ENCODE measurements at regions not wholly inside any gene's neighbourhood (a gene's known extent, or its start where the extent isn't known, plus 50 kb on each side); places are given as distances from the start of the nearest gene placed in this dataset.
"Not testable (repeated sequence)": the region's sequence is repeated elsewhere in the genome, so short reads cannot be mapped to it uniquely, and the experiment has no call there.

- no TSS peak for BruUV-seq (replicated peaks)
- TF ChIP-seq, protein P1, sequence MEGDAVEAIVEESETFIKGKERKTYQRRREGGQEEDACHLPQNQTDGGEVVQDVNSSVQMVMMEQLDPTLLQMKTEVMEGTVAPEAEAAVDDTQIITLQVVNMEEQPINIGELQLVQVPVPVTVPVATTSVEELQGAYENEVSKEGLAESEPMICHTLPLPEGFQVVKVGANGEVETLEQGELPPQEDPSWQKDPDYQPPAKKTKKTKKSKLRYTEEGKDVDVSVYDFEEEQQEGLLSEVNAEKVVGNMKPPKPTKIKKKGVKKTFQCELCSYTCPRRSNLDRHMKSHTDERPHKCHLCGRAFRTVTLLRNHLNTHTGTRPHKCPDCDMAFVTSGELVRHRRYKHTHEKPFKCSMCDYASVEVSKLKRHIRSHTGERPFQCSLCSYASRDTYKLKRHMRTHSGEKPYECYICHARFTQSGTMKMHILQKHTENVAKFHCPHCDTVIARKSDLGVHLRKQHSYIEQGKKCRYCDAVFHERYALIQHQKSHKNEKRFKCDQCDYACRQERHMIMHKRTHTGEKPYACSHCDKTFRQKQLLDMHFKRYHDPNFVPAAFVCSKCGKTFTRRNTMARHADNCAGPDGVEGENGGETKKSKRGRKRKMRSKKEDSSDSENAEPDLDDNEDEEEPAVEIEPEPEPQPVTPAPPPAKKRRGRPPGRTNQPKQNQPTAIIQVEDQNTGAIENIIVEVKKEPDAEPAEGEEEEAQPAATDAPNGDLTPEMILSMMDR (IDR thresholded peaks at IDR 0.05; ENCODE audit: unreplicated experiment), result no peak
- intact Hi-C loops (cut with micrococcal nuclease; ENCODE audit: unreplicated experiment), result no loop called here
- Mint-ChIP-seq H3K36me3 (ENCODE audit: insufficient read depth, unreplicated experiment) (no peaks in the 10 kb centered on the region), H3K9me3 (ENCODE audit: low read depth, unreplicated experiment) (peaks cover 16% of the 10 kb centered on the region), H3K27ac (ENCODE audit: unreplicated experiment) (no peak overlapping the region), H3K4me3 (ENCODE audit: low read depth, unreplicated experiment) (no peak overlapping the region), H3K4me1 (ENCODE audit: low read depth, unreplicated experiment) (no peaks in the 10 kb centered on the region), H3K27me3 (ENCODE audit: unreplicated experiment) (no peaks in the 10 kb centered on the region)
- CTCF ChIA-PET, result no interaction called here
- no peak for DNase-seq
Observed at GRCh38 chr17:70375813-70376770, 206.8 kb downstream of the KCNJ2 start.

GRCh38 chr17:70377654-70378053 is 208.3 kb downstream of the KCNJ2 start:
- Mint-ChIP-seq H3K27ac (ENCODE audit: unreplicated experiment) (no peak overlapping the region), H3K27me3 (ENCODE audit: unreplicated experiment) (no peaks in the 10 kb centered on the region), H3K36me3 (ENCODE audit: insufficient read depth, unreplicated experiment) (no peaks in the 10 kb centered on the region), H3K9me3 (ENCODE audit: low read depth, unreplicated experiment) (peaks cover 13% of the 10 kb centered on the region), H3K4me3 (ENCODE audit: low read depth, unreplicated experiment) (no peak overlapping the region), H3K4me1 (ENCODE audit: low read depth, unreplicated experiment) (no peaks in the 10 kb centered on the region)
- TF ChIP-seq, protein P1 (IDR thresholded peaks at IDR 0.05; ENCODE audit: unreplicated experiment), result no peak
- no TSS peak for BruUV-seq (replicated peaks)
- no peak for DNase-seq
- intact Hi-C loops (cut with micrococcal nuclease; ENCODE audit: unreplicated experiment), result no loop called here
- CTCF ChIA-PET, result no interaction called here

- no peak for DNase-seq
- CTCF ChIA-PET, result no interaction called here
- TF ChIP-seq, protein P1 (IDR thresholded peaks at IDR 0.05; ENCODE audit: unreplicated experiment), result no peak
- Mint-ChIP-seq H3K4me1 (ENCODE audit: low read depth, unreplicated experiment) (no peaks in the 10 kb centered on the region), H3K27ac (ENCODE audit: unreplicated experiment) (no peak overlapping the region), H3K36me3 (ENCODE audit: insufficient read depth, unreplicated experiment) (no peaks in the 10 kb centered on the region), H3K27me3 (ENCODE audit: unreplicated experiment) (no peaks in the 10 kb centered on the region), H3K9me3 (ENCODE audit: low read depth, unreplicated experiment) (peaks cover 13% of the 10 kb centered on the region), H3K4me3 (ENCODE audit: low read depth, unreplicated experiment) (no peak overlapping the region)
- intact Hi-C loops (cut with micrococcal nuclease; ENCODE audit: unreplicated experiment), result no loop called here
- no TSS peak for BruUV-seq (replicated peaks)
Observed at GRCh38 chr17:70378076-70378475, 208.7 kb downstream of the KCNJ2 start.

GRCh38 chr17:70379945-70380344 is 210.6 kb downstream of the KCNJ2 start:
- CTCF ChIA-PET, result no interaction called here
- intact Hi-C loops (cut with micrococcal nuclease; ENCODE audit: unreplicated experiment), result no loop called here
- Mint-ChIP-seq H3K4me1 (ENCODE audit: low read depth, unreplicated experiment) (no peaks in the 10 kb centered on the region), H3K27ac (ENCODE audit: unreplicated experiment) (no peak overlapping the region), H3K27me3 (ENCODE audit: unreplicated experiment) (no peaks in the 10 kb centered on the region), H3K9me3 (ENCODE audit: low read depth, unreplicated experiment) (peaks cover 11% of the 10 kb centered on the region), H3K36me3 (ENCODE audit: insufficient read depth, unreplicated experiment) (no peaks in the 10 kb centered on the region), H3K4me3 (ENCODE audit: low read depth, unreplicated experiment) (no peak overlapping the region)
- no peak for DNase-seq
- no TSS peak for BruUV-seq (replicated peaks)
- TF ChIP-seq, protein P1 (IDR thresholded peaks at IDR 0.05; ENCODE audit: unreplicated experiment), result no peak

DNA sequence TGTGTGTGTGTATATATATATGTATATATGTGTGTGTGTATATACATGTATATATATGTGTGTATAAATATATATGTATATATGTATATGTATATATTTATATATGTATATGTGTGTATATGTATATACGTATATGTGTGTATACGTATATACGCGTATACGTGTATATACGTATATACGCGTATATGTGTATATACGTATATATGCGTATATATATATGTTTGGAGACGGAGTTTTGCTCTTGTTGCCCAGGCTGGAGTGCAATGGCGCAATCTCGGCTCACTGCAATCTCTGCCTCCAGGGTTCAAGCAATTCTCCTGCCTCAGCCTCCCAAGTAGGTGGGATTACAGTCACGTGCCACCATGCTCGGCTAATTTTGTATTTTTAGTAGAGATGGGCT is 212.6 kb downstream of the KCNJ2 start:
- intact Hi-C loops (cut with micrococcal nuclease; ENCODE audit: unreplicated experiment); H3K4me3 Mint-ChIP-seq (ENCODE audit: low read depth, unreplicated experiment); H3K27ac Mint-ChIP-seq (ENCODE audit: unreplicated experiment); H3K4me1 Mint-ChIP-seq (ENCODE audit: low read depth, unreplicated experiment); BruUV-seq (replicated peaks); CTCF ChIA-PET; H3K9me3 Mint-ChIP-seq (ENCODE audit: low read depth, unreplicated experiment); H3K27me3 Mint-ChIP-seq (ENCODE audit: unreplicated experiment); DNase-seq; H3K36me3 Mint-ChIP-seq (ENCODE audit: insufficient read depth, unreplicated experiment): not testable (repeated sequence)
